HEK293 (cell line): ENCODE measurements at regions not wholly inside any gene's neighbourhood (a gene's known extent, or its start where the extent isn't known, plus 50 kb on each side); places are given as distances from the start of the nearest gene placed in this dataset.

ENCODE experiments used
- TRIM28 ChIP-seq: IDR thresholded peaks from 2 replicates; pipeline ENCODE4 v1.6.1; 2011; ENCODE audit warnings: low read length, control low read depth, borderline replicate concordance
- ZBTB7A ChIP-seq: fragments of 450-650 bp; formaldehyde crosslinking; IDR thresholded peaks from 2 replicates; pipeline ENCODE4 v1.5.1; 2016; ENCODE audit warnings: low read depth, missing biosample characterization, missing genetic modification characterization
- ZNF660 ChIP-seq: fragments of 450-650 bp; IDR thresholded peaks from 2 replicates; pipeline ENCODE4 v1.5.1; 2018; ENCODE audit warnings: missing biosample characterization, mild to moderate bottlenecking, missing genetic modification characterization
- TF ChIP-seq, protein P1 (sequence below): fragments of 450-650 bp; formaldehyde crosslinking; IDR thresholded peaks from 2 replicates; pipeline ENCODE4 v1.5.1; 2016; ENCODE audit warnings: missing biosample characterization, missing genetic modification characterization, low read depth
- TF ChIP-seq, protein P2 (sequence below): fragments of 450-650 bp; formaldehyde crosslinking; IDR thresholded peaks from 2 replicates; pipeline ENCODE4 v1.5.1; 2016; ENCODE audit warnings: missing biosample characterization, missing genetic modification characterization

DNA sequence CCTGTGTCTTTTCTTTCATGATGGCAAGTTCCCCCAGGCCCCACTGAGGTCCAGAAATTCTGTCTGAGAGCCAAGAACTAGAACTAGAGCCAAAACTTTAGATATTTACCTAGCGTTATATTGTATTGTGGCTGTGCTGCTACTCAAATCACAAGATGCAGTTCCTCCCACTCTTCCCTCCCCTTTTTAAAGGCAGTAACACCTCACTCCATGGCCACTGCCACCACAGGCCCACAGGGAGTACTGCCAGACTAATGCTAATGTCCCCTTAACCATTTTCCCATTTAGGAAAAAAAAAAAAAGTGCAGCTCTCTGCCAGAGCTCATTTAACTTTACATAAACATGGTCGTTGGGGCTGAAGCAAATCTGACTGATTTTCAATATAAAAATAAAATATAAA is 99.7 kb upstream of the KYNU start:
- TF ChIP-seq ZNF660, result no peak
- no peak for TF ChIP-seq ZBTB7A (tag by site-specific recombination)
- no peak for TF ChIP-seq TRIM28
- TF ChIP-seq, protein P1, sequence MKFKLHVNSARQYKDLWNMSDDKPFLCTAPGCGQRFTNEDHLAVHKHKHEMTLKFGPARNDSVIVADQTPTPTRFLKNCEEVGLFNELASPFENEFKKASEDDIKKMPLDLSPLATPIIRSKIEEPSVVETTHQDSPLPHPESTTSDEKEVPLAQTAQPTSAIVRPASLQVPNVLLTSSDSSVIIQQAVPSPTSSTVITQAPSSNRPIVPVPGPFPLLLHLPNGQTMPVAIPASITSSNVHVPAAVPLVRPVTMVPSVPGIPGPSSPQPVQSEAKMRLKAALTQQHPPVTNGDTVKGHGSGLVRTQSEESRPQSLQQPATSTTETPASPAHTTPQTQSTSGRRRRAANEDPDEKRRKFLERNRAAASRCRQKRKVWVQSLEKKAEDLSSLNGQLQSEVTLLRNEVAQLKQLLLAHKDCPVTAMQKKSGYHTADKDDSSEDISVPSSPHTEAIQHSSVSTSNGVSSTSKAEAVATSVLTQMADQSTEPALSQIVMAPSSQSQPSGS (tag by site-specific recombination), result no peak
- TF ChIP-seq, protein P2, sequence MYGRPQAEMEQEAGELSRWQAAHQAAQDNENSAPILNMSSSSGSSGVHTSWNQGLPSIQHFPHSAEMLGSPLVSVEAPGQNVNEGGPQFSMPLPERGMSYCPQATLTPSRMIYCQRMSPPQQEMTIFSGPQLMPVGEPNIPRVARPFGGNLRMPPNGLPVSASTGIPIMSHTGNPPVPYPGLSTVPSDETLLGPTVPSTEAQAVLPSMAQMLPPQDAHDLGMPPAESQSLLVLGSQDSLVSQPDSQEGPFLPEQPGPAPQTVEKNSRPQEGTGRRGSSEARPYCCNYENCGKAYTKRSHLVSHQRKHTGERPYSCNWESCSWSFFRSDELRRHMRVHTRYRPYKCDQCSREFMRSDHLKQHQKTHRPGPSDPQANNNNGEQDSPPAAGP (tag by site-specific recombination), result no peak
